Brain microvascular endothelial cell (primary cell): ENCODE measurements at regions not wholly inside any gene's neighbourhood (a gene's known extent, or its start where the extent isn't known, plus 50 kb on each side); places are given as distances from the start of the nearest gene placed in this dataset.
A peak's percentile ranks its signal among the peaks of the same experiment; 100 is the strongest.

Source experiments
- DNase-seq: peaks from one replicate; pipeline ENCODE4 v3.0.0-alpha.2; 2020
- H3K27ac ChIP-seq: fragments of 250-450 bp; sonication (Bioruptor Pico); 2 replicates; pipeline ENCODE4 v1.5.1; 2020; ENCODE audit warnings: mild to moderate bottlenecking, moderate library complexity
- H3K27me3 ChIP-seq: fragments of 250-450 bp; sonication (Bioruptor Pico); replicated peaks from 2 replicates; pipeline ENCODE4 v1.5.1; 2020; ENCODE audit warnings: mild to moderate bottlenecking
- H3K36me3 ChIP-seq: fragments of 250-450 bp; sonication (Bioruptor Pico); replicated peaks from 2 replicates; pipeline ENCODE4 v1.5.1; 2020; ENCODE audit warnings: mild to moderate bottlenecking
- H3K4me3 ChIP-seq: 2 replicates; pipeline ENCODE4 v1.5.1; 2011; ENCODE audit warnings: low read depth, mild to moderate bottlenecking, control low read depth, low read length, moderate library complexity
- CTCF ChIP-seq: IDR thresholded peaks from 2 replicates; pipeline ENCODE4 v1.5.1; 2011; ENCODE audit warnings: low read depth, mild to moderate bottlenecking, moderate library complexity, low read length, control low read depth, inconsistent platforms; ENCODE audit errors: missing control alignments
- in situ Hi-C: cut with HindIII; loops from 2 replicates; pipeline ENCODE4 v1.10.0; 2017; ENCODE audit warnings: low sequenced_read_pairs, low pct_ligation_motif_present

- H3K4me3 ChIP-seq = no peak overlapping the region
- H3K27ac ChIP-seq = no peak overlapping the region
- H3K27me3 ChIP-seq = no peaks in the 10 kb centered on the region
- DNase-seq = peak; percentile 72
- H3K36me3 ChIP-seq = no peaks in the 10 kb centered on the region
- in situ Hi-C loops = no loop called here
- no peak for TF ChIP-seq CTCF
These were observed 109.2 kb downstream of the TMEM18 start for GRCh38 chr2:567865-568638.

GRCh38 chr2:567496-567864 lies 109.7 kb downstream of the TMEM18 start:
- TF ChIP-seq CTCF = no peak
- H3K36me3 ChIP-seq = no peaks in the 10 kb centered on the region
- H3K27me3 ChIP-seq = no peaks in the 10 kb centered on the region
- H3K4me3 ChIP-seq = no peak overlapping the region
- in situ Hi-C loops = no loop called here
- no peak overlapping the region for H3K27ac ChIP-seq
- DNase-seq = no peak

GRCh38 chr2:566379-567313 lies 110.6 kb downstream of the TMEM18 start:
- no peak for TF ChIP-seq CTCF
- Histone ChIP-seq H3K27ac (no peak overlapping the region), H3K36me3 (no peaks in the 10 kb centered on the region), H3K27me3 (no peaks in the 10 kb centered on the region), H3K4me3 (no peak overlapping the region)
- DNase-seq = no peak
- in situ Hi-C loops = no loop called here

GRCh38 chr2:564471-565181 lies 112.6 kb downstream of the TMEM18 start:
- H3K36me3 ChIP-seq = no peaks in the 10 kb centered on the region
- in situ Hi-C loops = no loop called here
- H3K4me3 ChIP-seq = no peak overlapping the region
- H3K27me3 ChIP-seq = no peaks in the 10 kb centered on the region
- TF ChIP-seq CTCF = no peak
- no peak for DNase-seq
- no peak overlapping the region for H3K27ac ChIP-seq

GRCh38 chr2:563512-563911 lies 113.7 kb downstream of the TMEM18 start:
- no peak overlapping the region for H3K4me3 ChIP-seq
- no peak overlapping the region for H3K27ac ChIP-seq
- TF ChIP-seq CTCF = no peak
- in situ Hi-C loops = no loop called here
- no peak for DNase-seq
- H3K36me3 ChIP-seq = no peaks in the 10 kb centered on the region
- no peaks in the 10 kb centered on the region for H3K27me3 ChIP-seq
